ENCODE measurements at regions not wholly inside any gene's neighbourhood (a gene's known extent, or its start where the extent isn't known, plus 50 kb on each side); places are given as distances from the start of the nearest gene placed in this dataset.
"Not testable (repeated sequence)": the region's sequence is repeated elsewhere in the genome, so short reads cannot be mapped to it uniquely, and the experiment has no call there.

DNA sequence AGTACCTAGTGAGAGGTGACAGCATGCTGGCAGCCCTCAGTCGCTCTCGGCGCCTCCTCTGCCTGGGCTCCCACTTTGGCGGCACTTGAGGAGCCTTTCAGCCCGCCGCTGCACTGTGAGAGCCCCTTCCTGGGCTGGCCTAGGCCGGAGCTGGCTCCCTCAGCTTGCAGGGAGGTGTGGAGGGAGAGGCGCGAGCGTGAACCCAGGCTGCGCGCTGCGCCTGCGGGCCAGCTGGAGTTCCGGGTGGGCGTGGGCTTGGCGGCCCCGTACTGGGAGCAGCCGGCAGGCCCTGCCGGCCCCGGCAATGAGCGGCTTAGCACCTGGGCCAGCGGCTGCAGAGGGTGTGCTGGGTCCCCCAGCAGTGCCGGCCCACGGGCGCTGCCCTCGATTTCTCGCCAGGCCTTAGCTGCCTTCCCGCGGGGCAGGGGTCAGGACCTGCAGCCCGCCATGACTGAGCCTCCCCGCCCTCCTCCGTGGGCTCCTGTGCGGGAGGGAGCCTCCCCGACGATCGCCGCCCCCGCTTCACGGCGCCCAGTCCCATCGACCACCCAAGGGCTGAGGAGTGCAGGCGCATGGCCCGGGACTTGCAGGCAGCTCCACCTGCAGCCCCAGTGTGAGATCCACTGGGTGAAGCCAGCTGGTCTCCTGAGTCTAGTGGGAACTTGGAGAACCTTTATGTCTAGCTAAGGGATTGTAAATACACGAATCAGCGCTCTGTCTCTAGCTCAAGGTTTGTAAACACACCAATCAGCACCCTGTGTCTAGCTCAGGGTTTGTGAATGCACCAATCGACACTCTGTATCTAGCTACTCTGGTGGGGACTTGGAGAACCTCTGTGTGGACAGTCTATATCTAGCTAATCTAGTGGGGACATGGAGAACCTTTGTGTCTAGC, 1579.2 kb downstream of the SI start:
- not testable (repeated sequence) for DNase-seq (ENCODE audit: low spot score); ATAC-seq; H3K4me3 Mint-ChIP-seq; H3K4me1 Mint-ChIP-seq (ENCODE audit: low read depth in 2 of 2); H3K27me3 Mint-ChIP-seq; H3K9me3 Mint-ChIP-seq; H3K36me3 Mint-ChIP-seq; H3K27ac Mint-ChIP-seq

DNA sequence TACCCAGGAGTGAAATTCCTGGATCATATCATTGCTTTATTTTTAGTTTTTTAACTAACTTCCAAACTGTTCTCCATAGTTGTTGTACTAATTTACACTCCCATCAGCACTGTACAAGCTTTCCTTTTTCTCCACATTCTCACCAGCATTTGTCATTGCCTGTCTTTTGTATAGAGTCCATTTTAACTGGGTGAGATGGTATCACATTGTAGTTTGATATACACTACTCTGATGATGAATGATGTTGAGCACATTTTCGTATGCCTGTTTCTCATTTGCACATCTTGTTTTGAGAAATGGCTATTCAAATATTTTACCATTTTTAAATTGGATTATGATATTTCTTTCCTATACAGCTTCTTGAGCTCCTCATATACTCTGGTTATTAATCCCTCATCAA, 1586.6 kb downstream of the SI start:
- H3K27ac Mint-ChIP-seq: no peak overlapping the region
- no peaks in the 10 kb centered on the region for H3K27me3 Mint-ChIP-seq
- H3K36me3 Mint-ChIP-seq: no peaks in the 10 kb centered on the region
- DNase-seq (ENCODE audit: low spot score) (no peak), ATAC-seq (no peak)
- H3K9me3 Mint-ChIP-seq: peaks cover 3% of the 10 kb centered on the region
- H3K4me1 Mint-ChIP-seq (ENCODE audit: low read depth in 2 of 2): no peaks in the 10 kb centered on the region
- H3K4me3 Mint-ChIP-seq: no peak overlapping the region

DNA sequence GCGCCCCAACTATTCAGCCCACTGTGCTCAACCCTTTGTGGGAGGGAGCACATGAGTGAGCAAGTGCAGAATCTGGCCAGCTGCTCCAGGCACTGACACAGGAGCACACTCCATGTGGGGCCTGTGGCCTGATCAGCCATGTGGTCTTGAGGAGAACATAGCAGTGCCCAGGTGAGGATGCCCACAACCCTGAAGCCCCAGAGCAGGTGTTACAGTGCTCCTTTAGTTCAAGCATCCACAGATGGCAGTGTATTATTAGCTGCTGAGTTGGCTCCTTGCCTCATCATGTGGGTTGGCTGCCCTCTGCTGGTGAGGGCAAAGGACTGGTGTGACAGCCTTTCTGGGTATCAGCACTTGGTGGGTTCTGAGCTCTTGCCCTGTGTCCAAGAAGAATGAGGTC, 1588.2 kb downstream of the SI start:
- Mint-ChIP-seq H3K9me3 (peaks cover 3% of the 10 kb centered on the region), H3K36me3 (no peaks in the 10 kb centered on the region), H3K4me3 (no peak overlapping the region), H3K27me3 (no peaks in the 10 kb centered on the region), H3K27ac (no peak overlapping the region), H3K4me1 (ENCODE audit: low read depth in 2 of 2) (no peaks in the 10 kb centered on the region)
- DNase-seq (ENCODE audit: low spot score): no peak
- no peak for ATAC-seq

DNA sequence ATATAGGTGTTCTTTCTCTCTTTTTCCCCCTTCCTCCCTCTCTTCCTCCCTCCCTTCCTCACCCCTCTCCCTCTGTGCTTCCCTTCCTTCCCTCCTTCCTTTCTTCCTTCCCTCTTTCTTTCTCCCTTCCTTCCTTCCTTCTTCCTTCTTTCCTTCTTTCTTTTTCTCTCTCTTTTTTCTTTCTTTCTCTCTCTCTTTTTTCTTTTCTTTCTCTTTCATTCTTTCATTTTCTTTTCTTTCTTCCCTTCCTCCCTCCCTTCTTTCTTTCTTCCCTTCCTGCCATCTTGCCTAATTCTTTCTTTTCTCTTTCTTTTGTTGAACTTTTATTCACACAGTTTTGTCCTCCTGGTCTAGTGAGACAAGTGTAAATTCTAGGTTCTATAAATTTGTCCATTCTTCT, 1595.6 kb downstream of the SI start:
- no peak overlapping the region for H3K27ac Mint-ChIP-seq
- no peak for ATAC-seq
- no peaks in the 10 kb centered on the region for H3K4me1 Mint-ChIP-seq (ENCODE audit: low read depth in 2 of 2)
- H3K27me3 Mint-ChIP-seq: no peaks in the 10 kb centered on the region
- peaks cover 4% of the 10 kb centered on the region for H3K36me3 Mint-ChIP-seq
- H3K4me3 Mint-ChIP-seq: no peak overlapping the region
- H3K9me3 Mint-ChIP-seq: peaks cover 9% of the 10 kb centered on the region
- DNase-seq (ENCODE audit: low spot score): no peak

DNA sequence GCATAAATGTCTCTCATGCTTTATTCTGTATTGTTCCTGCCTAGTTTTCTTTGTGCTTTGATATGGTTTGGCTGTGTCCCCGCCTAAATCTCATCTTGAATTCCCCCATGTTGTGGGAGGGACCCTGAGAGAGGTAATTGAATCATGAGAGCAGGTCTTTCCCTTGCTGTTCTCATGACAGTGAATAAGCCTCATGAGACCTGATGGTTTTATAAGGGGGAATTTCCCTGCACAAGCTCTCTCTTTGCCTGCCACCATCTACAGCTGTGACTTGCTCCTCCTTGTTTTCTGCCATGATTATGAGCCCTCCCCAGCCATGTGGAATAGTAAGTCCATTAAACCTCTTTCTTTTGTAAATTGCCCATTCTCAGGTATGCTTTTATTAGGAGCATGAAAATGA, 1596.6 kb downstream of the SI start:
- no peak for DNase-seq (ENCODE audit: low spot score)
- Mint-ChIP-seq H3K9me3 (peaks cover 9% of the 10 kb centered on the region), H3K27me3 (no peaks in the 10 kb centered on the region), H3K27ac (no peak overlapping the region), H3K36me3 (peaks cover 4% of the 10 kb centered on the region), H3K4me1 (ENCODE audit: low read depth in 2 of 2) (no peaks in the 10 kb centered on the region), H3K4me3 (no peak overlapping the region)
- ATAC-seq: no peak

DNA sequence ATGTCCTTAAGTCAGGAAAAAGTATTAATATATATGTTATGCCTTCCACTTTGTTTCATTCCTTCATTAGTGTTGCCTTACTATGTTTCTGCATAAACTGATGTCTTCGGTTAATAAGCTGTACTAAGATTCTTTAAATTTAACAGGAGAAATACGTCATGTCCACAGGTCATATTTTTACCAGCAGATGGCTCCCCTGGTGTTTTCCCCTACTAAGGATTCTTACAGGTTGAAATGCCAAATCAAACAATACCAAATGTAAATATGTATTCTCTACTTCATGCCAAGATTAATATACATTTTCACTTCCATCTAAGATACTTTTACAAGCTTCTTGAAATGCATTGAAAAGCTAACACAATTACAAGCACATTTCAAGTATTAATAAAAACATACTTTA, 1602.1 kb downstream of the SI start:
- H3K9me3 Mint-ChIP-seq: peaks cover 4% of the 10 kb centered on the region
- no peaks in the 10 kb centered on the region for H3K27me3 Mint-ChIP-seq
- no peak overlapping the region for H3K27ac Mint-ChIP-seq
- H3K4me1 Mint-ChIP-seq (ENCODE audit: low read depth in 2 of 2): no peaks in the 10 kb centered on the region
- peaks cover 7% of the 10 kb centered on the region for H3K36me3 Mint-ChIP-seq
- ATAC-seq (no peak), DNase-seq (ENCODE audit: low spot score) (no peak)
- H3K4me3 Mint-ChIP-seq: no peak overlapping the region

DNA sequence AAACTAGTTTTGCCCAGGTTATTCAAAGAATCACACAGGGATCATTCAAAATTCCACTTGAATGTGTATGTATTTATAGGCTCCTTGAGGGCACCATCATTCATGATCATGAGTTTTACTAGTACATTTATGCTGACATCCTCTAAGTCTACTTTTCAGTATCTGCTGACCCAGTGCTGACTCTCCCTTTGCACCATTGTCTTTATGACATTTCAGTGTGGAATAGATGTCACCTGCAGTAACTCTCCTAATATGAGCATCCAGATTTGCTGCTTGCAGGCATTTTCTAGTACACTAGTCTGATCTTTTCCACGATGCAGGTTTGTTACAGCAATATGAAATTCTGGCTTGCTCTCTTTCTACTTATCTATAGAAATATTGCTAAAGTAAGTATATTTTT, 1603.5 kb downstream of the SI start:
- H3K36me3 Mint-ChIP-seq: peaks cover 7% of the 10 kb centered on the region
- peaks cover 4% of the 10 kb centered on the region for H3K9me3 Mint-ChIP-seq
- no peaks in the 10 kb centered on the region for H3K4me1 Mint-ChIP-seq (ENCODE audit: low read depth in 2 of 2)
- no peak for DNase-seq (ENCODE audit: low spot score)
- no peak overlapping the region for H3K4me3 Mint-ChIP-seq
- no peak overlapping the region for H3K27ac Mint-ChIP-seq
- no peak for ATAC-seq
- no peaks in the 10 kb centered on the region for H3K27me3 Mint-ChIP-seq

GRCh38 chr3:163468531-163469335, 1609.6 kb downstream of the SI start:
- Mint-ChIP-seq H3K27me3 (no peaks in the 10 kb centered on the region), H3K9me3 (peaks cover 11% of the 10 kb centered on the region), H3K36me3 (peaks cover 10% of the 10 kb centered on the region), H3K27ac (no peak overlapping the region), H3K4me3 (no peak overlapping the region), H3K4me1 (ENCODE audit: low read depth in 2 of 2) (no peaks in the 10 kb centered on the region)
- DNase-seq (ENCODE audit: low spot score) (no peak), ATAC-seq (no peak)

- H3K27me3 Mint-ChIP-seq: no peaks in the 10 kb centered on the region
- DNase-seq (ENCODE audit: low spot score) (no peak), ATAC-seq (no peak)
- H3K27ac Mint-ChIP-seq: no peak overlapping the region
- no peaks in the 10 kb centered on the region for H3K9me3 Mint-ChIP-seq
- H3K4me3 Mint-ChIP-seq: no peak overlapping the region
- peaks cover 4% of the 10 kb centered on the region for H3K36me3 Mint-ChIP-seq
- no peaks in the 10 kb centered on the region for H3K4me1 Mint-ChIP-seq (ENCODE audit: low read depth in 2 of 2)
These were observed 1615.8 kb downstream of the SI start for GRCh38 chr3:163462446-163462845.

- no peak for ATAC-seq
- H3K4me1 Mint-ChIP-seq (ENCODE audit: low read depth in 2 of 2): no peaks in the 10 kb centered on the region
- H3K9me3 Mint-ChIP-seq: peaks cover 15% of the 10 kb centered on the region
- no peaks in the 10 kb centered on the region for H3K27me3 Mint-ChIP-seq
- H3K36me3 Mint-ChIP-seq: peaks cover 7% of the 10 kb centered on the region
- DNase-seq (ENCODE audit: low spot score): no peak
- H3K27ac Mint-ChIP-seq: no peak overlapping the region
- no peak overlapping the region for H3K4me3 Mint-ChIP-seq
These were observed 1627.6 kb downstream of the SI start for GRCh38 chr3:163450698-163451097.

DNA sequence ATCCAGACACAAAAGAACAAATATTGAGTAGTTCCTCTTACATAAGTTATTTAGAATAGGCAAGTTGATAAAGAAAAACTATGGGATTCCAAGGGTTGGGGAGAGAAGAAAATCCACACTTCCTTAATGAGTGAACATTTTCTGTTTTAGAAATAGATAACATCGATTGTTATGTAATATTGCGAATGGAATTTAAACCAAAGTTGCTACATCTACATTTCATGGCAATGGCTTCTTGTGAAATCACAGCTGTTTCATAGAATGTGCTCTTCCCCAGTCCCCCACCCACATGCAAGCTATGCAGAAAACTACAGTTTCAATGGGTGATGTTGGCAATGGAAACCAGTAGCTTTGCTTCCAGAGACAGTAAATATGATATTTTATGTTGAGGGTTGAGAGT, 1639.5 kb downstream of the SI start:
- Mint-ChIP-seq H3K4me3 (no peak overlapping the region), H3K27me3 (no peaks in the 10 kb centered on the region)
- ATAC-seq: no peak

DNA sequence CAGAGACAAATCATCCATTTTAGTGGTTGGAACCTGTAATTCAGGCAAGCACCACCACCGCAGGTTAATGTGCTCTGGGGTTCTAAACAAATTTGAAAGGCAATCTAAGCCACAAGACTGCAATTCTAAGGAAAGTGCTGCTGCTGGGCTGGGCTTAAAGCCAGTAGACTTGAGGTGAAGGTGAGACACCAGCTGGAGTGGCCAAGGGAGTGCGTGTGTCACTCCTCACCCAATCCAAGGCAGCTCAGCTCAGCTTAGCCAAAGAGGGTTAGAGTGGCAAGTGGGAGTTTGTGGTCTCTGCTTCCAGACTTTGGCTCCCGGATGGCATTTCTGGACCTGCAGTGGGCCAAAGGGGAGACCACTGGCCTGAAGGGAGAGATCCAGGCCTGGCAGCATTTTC, 1655.6 kb downstream of the SI start:
- peaks cover 5% of the 10 kb centered on the region for H3K36me3 Mint-ChIP-seq
- no peak overlapping the region for H3K27ac Mint-ChIP-seq
- no peaks in the 10 kb centered on the region for H3K27me3 Mint-ChIP-seq
- ATAC-seq (no peak), DNase-seq (ENCODE audit: low spot score) (no peak)
- no peaks in the 10 kb centered on the region for H3K4me1 Mint-ChIP-seq (ENCODE audit: low read depth in 2 of 2)
- H3K4me3 Mint-ChIP-seq: no peak overlapping the region
- peaks cover 9% of the 10 kb centered on the region for H3K9me3 Mint-ChIP-seq

More for the DNA sequence above, 1639.5 kb downstream of the SI start:
- no peak for DNase-seq (ENCODE audit: low spot score)
- no peaks in the 10 kb centered on the region for H3K36me3 Mint-ChIP-seq
- H3K4me1 Mint-ChIP-seq (ENCODE audit: low read depth in 2 of 2): no peaks in the 10 kb centered on the region
- no peak overlapping the region for H3K27ac Mint-ChIP-seq
- H3K9me3 Mint-ChIP-seq: peaks cover 13% of the 10 kb centered on the region

DNA sequence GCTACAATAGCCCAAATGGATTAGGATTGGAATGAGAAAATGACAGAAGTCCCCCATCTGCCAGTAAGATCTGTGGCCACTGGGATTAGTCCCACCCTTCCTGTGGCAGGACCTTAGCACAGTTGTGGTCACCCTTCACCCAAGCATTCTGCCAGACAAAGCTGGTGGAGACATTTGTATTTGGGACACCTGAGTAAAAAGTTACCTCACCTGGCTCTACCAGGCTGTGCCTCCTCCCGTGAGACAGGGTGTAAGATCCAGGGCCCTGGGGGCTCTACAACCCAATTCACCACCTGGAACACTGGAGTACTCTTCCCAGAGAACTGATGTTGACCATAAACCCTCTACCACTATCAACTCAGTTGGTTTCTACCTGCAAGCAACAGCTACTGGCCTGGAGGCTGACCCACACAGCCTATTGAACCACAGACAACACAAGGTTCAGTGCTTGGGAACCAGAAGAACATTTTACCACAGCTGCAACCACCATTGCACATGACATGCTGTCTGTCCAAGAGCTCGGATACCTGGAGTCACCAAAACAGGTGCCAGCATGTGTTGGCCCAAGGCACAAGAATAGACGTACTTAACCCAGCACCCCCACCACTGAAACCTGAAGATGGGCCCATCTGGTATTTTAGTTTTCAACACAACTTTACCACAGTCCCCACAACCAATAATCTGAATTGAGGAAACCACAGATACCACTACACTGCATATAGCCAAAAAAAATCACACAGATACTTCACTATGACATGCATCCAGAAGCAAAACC, 1686.7 kb downstream of the SI start:
- H3K4me3 Mint-ChIP-seq: no peak overlapping the region
- H3K27ac Mint-ChIP-seq: no peak overlapping the region
- DNase-seq (ENCODE audit: low spot score) (no peak), ATAC-seq (no peak)
- no peaks in the 10 kb centered on the region for H3K9me3 Mint-ChIP-seq
- H3K36me3 Mint-ChIP-seq: no peaks in the 10 kb centered on the region
- H3K27me3 Mint-ChIP-seq: no peaks in the 10 kb centered on the region
- no peaks in the 10 kb centered on the region for H3K4me1 Mint-ChIP-seq (ENCODE audit: low read depth in 2 of 2)

DNA sequence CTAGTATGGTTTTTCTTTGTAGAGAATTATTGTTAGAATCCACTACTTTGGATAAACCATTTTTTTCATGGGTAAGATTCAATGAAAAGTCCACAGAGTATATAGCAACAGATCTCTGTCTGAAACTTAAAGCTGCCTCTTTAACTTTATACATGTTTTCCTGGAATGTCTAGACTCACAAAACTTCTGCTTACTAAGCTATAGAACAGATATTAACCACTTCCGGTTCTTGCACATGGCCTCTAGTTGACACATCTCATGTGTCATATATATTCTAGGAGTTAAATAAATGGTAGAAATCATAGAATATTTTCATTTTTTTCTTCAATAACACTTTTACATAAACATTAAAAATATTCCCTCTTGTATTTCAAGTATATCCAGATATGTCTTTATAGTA, 1693.9 kb downstream of the SI start:
- Mint-ChIP-seq H3K4me3 (no peak overlapping the region), H3K4me1 (ENCODE audit: low read depth in 2 of 2) (no peaks in the 10 kb centered on the region), H3K27me3 (no peaks in the 10 kb centered on the region), H3K9me3 (peaks cover 6% of the 10 kb centered on the region), H3K27ac (no peak overlapping the region), H3K36me3 (no peaks in the 10 kb centered on the region)
- DNase-seq (ENCODE audit: low spot score) (no peak), ATAC-seq (no peak)

Data from natural killer cell treated with Interleukin-12 subunit alpha and Interleukin-12 subunit beta and Interleukin-15 and Interleukin-18, amount 100 ng/mL, for 72 hours (primary cell).